ENCODE measurements at regions not wholly inside any gene's neighbourhood (a gene's known extent, or its start where the extent isn't known, plus 50 kb on each side); places are given as distances from the start of the nearest gene placed in this dataset.

- TF ChIP-seq CTCF (conservative IDR thresholded peaks at IDR 0.05) (no peak), EZH2 (IDR thresholded peaks at IDR 0.05; ENCODE audit: low read depth) (no peak)
These were observed 208.6 kb downstream of the VEGFC start for GRCh38 chr4:176584031-176584606.
